Left renal pelvis (tissue), 4 donors: ENCODE measurements at regions not wholly inside any gene's neighbourhood (a gene's known extent, or its start where the extent isn't known, plus 50 kb on each side); places are given as distances from the start of the nearest gene placed in this dataset.

Experiments used
- DNase-seq, 4 donors: peaks; one replicate each; pipeline ENCODE4 v3.0.0-alpha.2; 2013; ENCODE audit warnings: low read depth in 4 of 4, low spot score in 3 of 4

DNA sequence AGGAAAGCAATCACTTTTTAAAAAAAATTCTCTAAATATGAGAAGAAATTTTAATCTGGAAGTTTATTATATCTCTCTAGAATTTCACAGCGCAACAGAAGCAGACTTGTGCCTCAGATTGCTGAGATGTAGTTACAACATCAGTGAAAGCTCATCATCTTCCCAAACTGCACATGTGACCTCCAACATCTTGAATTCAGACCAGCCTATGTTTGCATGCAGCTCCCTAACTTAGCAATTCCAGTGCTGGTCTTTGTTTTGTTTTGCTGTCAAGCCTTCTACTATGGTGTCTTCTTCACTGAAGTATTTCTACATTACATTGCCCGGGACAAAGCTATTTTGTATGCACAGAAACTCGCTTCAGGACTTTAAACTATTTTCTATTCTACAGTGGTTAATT lies 684.8 kb upstream of the PTBP2 start:
- DNase-seq, result no peak

GRCh38 chr1:96038636-96039035 lies 682.9 kb upstream of the PTBP2 start:
- DNase-seq, result no peak

- DNase-seq, result no peak
Measured at GRCh38 chr1:96039910-96040309, 681.7 kb upstream of the PTBP2 start.

- DNase-seq, result no peak
Measured at GRCh38 chr1:96041470-96041869, 680.1 kb upstream of the PTBP2 start.

DNA sequence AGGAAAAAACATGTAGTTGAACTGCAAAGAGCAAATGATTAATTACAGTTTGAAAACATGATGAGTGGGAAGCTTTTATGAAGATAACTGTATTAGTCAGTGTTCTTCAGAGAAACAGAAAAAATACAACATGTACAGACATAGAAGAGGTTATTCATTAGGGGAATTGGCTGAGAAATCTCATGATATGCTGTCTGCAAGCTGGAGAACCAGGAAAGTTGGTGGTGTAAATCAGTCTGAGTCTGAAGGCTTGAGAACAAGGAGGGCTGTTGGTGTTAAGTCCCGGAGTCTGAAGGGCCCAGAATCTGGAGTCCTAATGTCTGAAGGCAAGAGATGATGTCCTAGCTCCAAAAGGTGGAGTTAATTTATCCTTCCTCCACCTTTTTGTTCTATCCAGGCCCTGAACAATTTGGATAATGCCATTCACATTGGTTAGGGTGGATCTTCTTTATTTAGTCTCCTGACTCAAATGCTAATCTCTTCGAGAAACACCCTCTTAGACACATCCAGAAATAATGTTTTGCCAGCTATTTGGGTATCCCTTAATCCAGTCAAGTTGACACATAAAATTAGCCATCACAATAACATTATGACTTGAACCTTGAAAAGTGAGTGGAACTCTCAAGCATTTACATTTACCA lies 672.9 kb upstream of the PTBP2 start:
- DNase-seq, result no peak

- DNase-seq, result no peak
Measured at GRCh38 chr1:96049759-96050409, 671.7 kb upstream of the PTBP2 start.

- no peak for DNase-seq
Measured at GRCh38 chr1:96059276-96059675, 662.3 kb upstream of the PTBP2 start.

- DNase-seq, result no peak
Measured at GRCh38 chr1:96059736-96060135, 661.8 kb upstream of the PTBP2 start.

GRCh38 chr1:96060621-96061020 lies 661.0 kb upstream of the PTBP2 start:
- DNase-seq, result no peak

- no peak for DNase-seq
Measured at GRCh38 chr1:96072021-96072420, 649.6 kb upstream of the PTBP2 start.

DNA sequence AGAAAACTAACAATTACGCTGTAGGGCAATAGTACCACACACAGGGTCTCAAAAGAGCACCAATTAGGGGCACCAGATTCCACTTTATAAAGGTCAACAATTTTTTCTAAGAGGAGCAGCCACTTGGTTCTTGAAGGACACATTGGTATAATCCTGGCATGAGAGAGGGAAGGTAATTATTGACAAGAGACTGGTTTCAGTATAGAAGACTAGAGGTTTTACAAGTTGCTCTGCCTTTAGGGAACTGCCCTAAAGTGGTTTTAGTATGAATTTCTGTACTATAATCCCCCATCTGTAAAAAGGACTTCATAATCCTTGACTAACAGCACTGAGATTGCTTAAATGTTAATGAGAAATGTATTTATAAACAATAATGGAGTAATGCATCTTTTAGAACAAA lies 648.5 kb upstream of the PTBP2 start:
- no peak for DNase-seq

GRCh38 chr1:96074422-96074821 lies 647.2 kb upstream of the PTBP2 start:
- no peak for DNase-seq

- no peak for DNase-seq
Measured at GRCh38 chr1:96074876-96075577, 646.6 kb upstream of the PTBP2 start.

DNA sequence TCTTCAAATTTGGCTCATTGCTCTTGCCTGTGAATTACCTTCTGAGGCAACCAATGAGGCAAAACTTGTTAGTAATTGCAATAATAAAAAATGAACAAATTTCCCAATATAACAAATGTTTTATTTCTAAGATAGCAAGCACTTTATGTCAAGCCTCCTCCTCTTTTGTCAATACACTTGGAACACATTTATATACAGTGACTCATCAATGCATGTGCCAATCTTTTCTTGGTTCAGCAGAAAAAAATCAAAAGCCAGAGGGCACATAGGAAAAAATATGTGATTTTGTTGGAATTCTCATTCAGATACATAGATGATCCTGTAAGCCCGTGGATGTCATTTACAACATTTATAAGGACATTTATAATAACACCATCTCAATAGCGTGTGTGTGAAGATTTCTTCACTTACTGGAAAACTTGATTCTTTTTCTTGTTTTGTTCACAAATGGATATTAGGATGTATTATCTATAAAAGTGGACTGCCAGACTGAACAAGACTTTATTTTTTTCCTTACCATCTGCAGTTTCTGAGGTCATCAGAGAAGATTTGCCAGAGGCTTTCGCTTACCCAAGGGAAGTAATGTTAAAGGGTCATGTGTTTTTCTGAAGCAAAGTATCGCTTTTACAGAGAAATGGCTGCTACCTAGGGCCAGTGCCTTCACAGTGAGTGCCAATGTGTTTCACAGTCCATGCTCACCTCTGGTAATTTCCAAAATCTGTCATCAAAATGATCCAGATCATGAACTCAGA lies 645.7 kb upstream of the PTBP2 start:
- DNase-seq, result no peak

DNA sequence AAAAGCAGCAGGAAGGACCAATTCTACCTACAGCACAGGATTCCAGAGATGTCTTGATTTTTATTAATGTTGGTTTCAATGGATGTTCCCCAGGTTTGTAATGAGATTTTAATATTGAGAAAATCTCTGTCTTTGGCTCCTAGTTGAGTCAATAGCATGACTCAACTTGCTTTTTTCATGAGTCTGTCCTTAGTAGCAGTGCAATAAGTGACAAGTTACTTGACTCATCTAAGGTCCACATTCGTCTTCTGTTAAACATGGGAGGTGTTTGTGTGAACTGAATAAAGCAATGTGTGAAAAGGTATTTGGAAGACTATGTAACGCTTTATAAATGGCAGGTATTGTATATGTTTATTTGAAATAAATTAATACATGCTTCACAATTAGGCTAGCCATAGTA lies 645.0 kb upstream of the PTBP2 start:
- DNase-seq, result no peak

DNA sequence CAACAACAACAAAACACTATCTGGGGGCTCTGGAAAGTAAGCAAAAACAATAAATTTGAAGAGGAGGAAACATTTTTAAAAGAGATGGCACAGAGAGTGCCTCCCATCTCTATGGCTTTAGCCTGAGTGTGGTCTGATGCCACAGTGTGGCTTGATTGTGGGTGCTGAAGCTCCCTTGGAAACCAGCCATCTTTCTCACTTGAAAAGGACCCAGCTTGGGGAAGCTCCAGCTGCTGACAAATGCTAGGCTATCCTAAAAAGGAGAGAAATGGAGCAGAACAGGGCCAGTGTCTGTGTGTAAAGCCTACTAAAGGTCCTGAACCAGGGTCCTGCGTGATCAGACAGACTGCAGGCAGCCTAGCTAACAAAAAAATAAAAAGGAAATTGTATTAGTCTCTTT lies 642.0 kb upstream of the PTBP2 start:
- no peak for DNase-seq

DNA sequence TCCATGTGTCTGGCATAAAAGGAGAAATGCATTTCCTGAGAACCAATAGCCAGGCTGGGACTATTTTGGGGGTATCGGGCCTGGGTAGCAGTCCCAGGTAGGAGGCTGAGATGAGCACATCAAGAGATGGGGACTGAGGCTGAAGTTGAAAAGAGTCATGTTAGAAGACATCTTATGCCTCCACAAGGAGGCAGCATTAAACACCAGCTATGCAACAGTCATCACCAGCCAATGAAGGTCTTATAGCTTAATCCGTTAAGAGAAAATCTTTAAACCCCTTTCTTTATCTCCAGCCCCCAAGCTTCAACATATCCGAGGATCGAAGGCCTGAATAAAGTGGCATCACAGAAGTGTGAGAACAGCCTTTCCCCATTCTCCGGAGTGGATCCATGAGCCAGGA lies 640.7 kb upstream of the PTBP2 start:
- DNase-seq, result no peak

DNA sequence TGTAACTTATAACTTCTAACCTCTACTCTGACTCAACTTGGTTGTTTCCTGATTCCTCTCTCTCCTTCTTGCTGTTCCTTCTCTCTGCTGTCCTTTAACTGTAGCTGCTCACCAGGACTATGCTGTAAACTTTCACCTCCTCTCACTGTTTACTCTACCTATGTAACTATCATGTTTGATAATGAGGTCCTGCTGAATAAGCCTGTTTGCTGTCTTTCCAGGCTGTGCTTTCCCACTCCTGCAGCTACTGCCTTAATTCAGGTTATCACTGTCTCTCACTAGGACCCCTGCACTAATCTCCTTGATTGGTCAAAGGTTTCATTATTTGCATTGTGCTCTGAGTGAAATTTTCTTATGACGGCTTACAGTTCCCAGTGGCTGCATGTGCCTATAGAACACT lies 633.9 kb upstream of the PTBP2 start:
- DNase-seq, result no peak

DNA sequence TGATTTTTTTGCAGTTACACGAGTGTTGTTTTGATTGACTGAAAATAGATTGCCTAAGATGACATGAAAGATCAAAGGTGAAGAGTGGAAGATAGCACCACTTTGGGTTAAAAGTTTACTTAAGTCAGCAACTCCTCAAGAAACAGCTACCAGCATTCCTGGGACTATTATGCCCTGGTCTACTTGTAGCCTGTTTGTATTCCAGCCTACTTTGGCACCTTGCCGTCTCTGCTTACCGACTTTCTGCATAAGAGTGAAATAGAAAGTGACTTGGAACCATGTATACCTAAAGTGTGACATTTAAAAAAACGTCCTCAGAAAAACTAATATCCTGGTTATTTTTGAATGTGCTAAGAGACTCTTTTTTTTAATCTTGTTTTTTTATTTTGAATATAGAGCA lies 631.5 kb upstream of the PTBP2 start:
- no peak for DNase-seq

GRCh38 chr1:96095849-96096612 lies 625.6 kb upstream of the PTBP2 start:
- no peak for DNase-seq
